ENCODE measurements at regions not wholly inside any gene's neighbourhood (a gene's known extent, or its start where the extent isn't known, plus 50 kb on each side); places are given as distances from the start of the nearest gene placed in this dataset.

DNA sequence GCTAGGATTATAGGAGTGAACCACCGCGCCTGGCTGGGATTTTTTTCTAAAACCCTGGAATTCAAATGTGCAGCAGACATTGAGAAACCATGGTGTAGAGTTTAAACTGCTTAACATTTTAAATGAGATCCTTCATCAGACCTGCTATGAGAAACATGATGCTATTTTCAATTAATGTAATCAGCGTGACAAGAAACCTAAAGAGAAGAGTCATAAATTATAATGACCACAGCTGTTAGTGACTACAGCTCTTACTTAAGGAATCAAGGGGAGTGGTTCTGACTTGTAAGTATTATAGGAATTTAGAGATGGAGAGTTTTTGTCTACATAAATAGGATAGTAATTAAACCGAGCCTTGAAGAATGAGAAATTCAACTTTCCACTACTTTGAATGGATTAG is 170.6 kb downstream of the BARX2 start:
- Histone ChIP-seq H3K4me3 (ENCODE audit: control extremely low read depth in 1 of 5, extremely low read depth in 1 of 5, insufficient read depth in 1 of 5, low read depth in 2 of 5, low read length in 4 of 5) (no peak overlapping the region), H3K79me2 (ENCODE audit: control insufficient read depth, insufficient read depth, low read length) (no peaks in the 10 kb centered on the region), H3K27me3 (replicated peaks in 1 of 4; ENCODE audit: control extremely low read depth in 1 of 4, control insufficient read depth in 3 of 4, insufficient read depth in 4 of 4, low read length in 3 of 4) (no peaks in the 10 kb centered on the region), H3K4me2 (replicated peaks; ENCODE audit: low read depth, low read length, poor library complexity, severe bottlenecking) (no peak overlapping the region), H3K9me3 (ENCODE audit: control extremely low read depth in 1 of 3, control insufficient read depth in 2 of 3, insufficient read depth in 1 of 3, low read length in 2 of 3) (peaks cover 0 to 8% (median 4%) of the 10 kb centered on the region in 3 donors), H3K27ac (ENCODE audit: low read length in 2 of 2) (no peak overlapping the region), H2AFZ (ENCODE audit: insufficient read depth, low read depth, low read length, poor library complexity, severe bottlenecking) (no peak overlapping the region), H3K36me3 (replicated peaks in 1 of 2; ENCODE audit: control extremely low read depth in 1 of 2, control insufficient read depth in 1 of 2, extremely low read depth in 1 of 2, insufficient read depth in 2 of 2, low read length in 1 of 2) (no peaks in the 10 kb centered on the region), H3K9ac (ENCODE audit: low read length) (no peak overlapping the region), H4K20me1 (ENCODE audit: control insufficient read depth, insufficient read depth, low read length, poor library complexity, severe bottlenecking) (no peaks in the 10 kb centered on the region), H3K4me1 (ENCODE audit: control insufficient read depth in 2 of 2, insufficient read depth in 2 of 2, low read length in 2 of 2) (no peaks in the 10 kb centered on the region)
- POLR2A ChIA-PET: no interaction called here
- ATAC-seq (ENCODE audit: low read depth): no peak
- no peaks in the 10 kb centered on the region for H3K27me3 Mint-ChIP-seq
- DNase-seq: no peak
- TF ChIP-seq EZH2 (IDR thresholded peaks at IDR 0.05; ENCODE audit: borderline replicate concordance, insufficient read depth, low read depth, low read length, poor library complexity, severe bottlenecking): no peak
- TF ChIP-seq, protein P1, sequence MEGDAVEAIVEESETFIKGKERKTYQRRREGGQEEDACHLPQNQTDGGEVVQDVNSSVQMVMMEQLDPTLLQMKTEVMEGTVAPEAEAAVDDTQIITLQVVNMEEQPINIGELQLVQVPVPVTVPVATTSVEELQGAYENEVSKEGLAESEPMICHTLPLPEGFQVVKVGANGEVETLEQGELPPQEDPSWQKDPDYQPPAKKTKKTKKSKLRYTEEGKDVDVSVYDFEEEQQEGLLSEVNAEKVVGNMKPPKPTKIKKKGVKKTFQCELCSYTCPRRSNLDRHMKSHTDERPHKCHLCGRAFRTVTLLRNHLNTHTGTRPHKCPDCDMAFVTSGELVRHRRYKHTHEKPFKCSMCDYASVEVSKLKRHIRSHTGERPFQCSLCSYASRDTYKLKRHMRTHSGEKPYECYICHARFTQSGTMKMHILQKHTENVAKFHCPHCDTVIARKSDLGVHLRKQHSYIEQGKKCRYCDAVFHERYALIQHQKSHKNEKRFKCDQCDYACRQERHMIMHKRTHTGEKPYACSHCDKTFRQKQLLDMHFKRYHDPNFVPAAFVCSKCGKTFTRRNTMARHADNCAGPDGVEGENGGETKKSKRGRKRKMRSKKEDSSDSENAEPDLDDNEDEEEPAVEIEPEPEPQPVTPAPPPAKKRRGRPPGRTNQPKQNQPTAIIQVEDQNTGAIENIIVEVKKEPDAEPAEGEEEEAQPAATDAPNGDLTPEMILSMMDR (IDR thresholded peaks at IDR 0.05): no peak
- no CpG with 5 or more reads among the region's 4 CpGs for WGBS (ENCODE audit: insufficient coverage)
- no peak overlapping the region for H3K27ac Mint-ChIP-seq
- H3K4me1 Mint-ChIP-seq: no peaks in the 10 kb centered on the region
- peaks cover 6% of the 10 kb centered on the region for H3K9me3 Mint-ChIP-seq (ENCODE audit: insufficient read depth)
- intact Hi-C loops (cut with micrococcal nuclease): no loop called here
- no peak overlapping the region for H3K4me3 Mint-ChIP-seq
- CTCF ChIA-PET: no interaction called here

DNA sequence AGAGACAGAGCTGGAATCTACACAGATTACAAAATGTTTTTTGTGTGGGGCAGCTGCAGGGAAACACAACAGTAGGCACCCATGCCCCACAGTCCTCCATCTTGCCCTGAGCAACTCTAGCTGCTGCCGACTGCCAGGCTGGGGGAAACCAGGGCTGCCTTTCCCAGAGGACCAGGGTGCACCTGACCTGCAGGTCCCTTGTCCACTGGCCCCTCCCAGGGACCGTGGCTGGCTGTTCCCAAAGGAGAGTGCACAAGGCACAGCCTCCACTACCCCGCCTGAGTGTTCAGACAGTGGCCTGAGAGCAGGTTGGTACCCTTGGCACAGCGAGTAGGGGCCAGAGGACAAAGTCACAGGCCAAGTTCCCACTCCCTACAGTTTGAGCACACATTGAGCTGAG is 181.8 kb downstream of the BARX2 start:
- Histone ChIP-seq H2AFZ (ENCODE audit: insufficient read depth, low read depth, low read length, poor library complexity, severe bottlenecking) (no peak overlapping the region), H3K4me1 (ENCODE audit: control insufficient read depth in 2 of 2, insufficient read depth in 2 of 2, low read length in 2 of 2) (no peaks in the 10 kb centered on the region), H3K9ac (ENCODE audit: low read length) (no peak overlapping the region), H3K4me2 (replicated peaks; ENCODE audit: low read depth, low read length, poor library complexity, severe bottlenecking) (no peak overlapping the region), H3K9me3 (ENCODE audit: control extremely low read depth in 1 of 3, control insufficient read depth in 2 of 3, insufficient read depth in 1 of 3, low read length in 2 of 3) (peaks cover 0 to 14% (median 0%) of the 10 kb centered on the region in 3 donors), H3K4me3 (ENCODE audit: control extremely low read depth in 1 of 5, extremely low read depth in 1 of 5, insufficient read depth in 1 of 5, low read depth in 2 of 5, low read length in 4 of 5) (no peak overlapping the region), H3K36me3 (replicated peaks in 1 of 2; ENCODE audit: control extremely low read depth in 1 of 2, control insufficient read depth in 1 of 2, extremely low read depth in 1 of 2, insufficient read depth in 2 of 2, low read length in 1 of 2) (no peaks in the 10 kb centered on the region), H3K27me3 (replicated peaks in 1 of 4; ENCODE audit: control extremely low read depth in 1 of 4, control insufficient read depth in 3 of 4, insufficient read depth in 4 of 4, low read length in 3 of 4) (no peaks in the 10 kb centered on the region), H3K27ac (ENCODE audit: low read length in 2 of 2) (no peak overlapping the region), H3K79me2 (ENCODE audit: control insufficient read depth, insufficient read depth, low read length) (no peaks in the 10 kb centered on the region), H4K20me1 (ENCODE audit: control insufficient read depth, insufficient read depth, low read length, poor library complexity, severe bottlenecking) (no peaks in the 10 kb centered on the region)
- Mint-ChIP-seq H3K9me3 (ENCODE audit: insufficient read depth) (no peaks in the 10 kb centered on the region), H3K27ac (no peak overlapping the region), H3K4me1 (no peaks in the 10 kb centered on the region), H3K4me3 (no peak overlapping the region), H3K27me3 (peaks cover 4% of the 10 kb centered on the region)
- 63% methylated on average over 4 of the region's 4 CpGs for WGBS (ENCODE audit: insufficient coverage)
- no peak for DNase-seq
- TF ChIP-seq EZH2 (IDR thresholded peaks at IDR 0.05; ENCODE audit: borderline replicate concordance, insufficient read depth, low read depth, low read length, poor library complexity, severe bottlenecking): no peak
- TF ChIP-seq, protein P1 (IDR thresholded peaks at IDR 0.05): no peak
- ChIA-PET CTCF (no interaction called here), POLR2A (no interaction called here)
- intact Hi-C loops (cut with micrococcal nuclease): no loop called here
- ATAC-seq (ENCODE audit: low read depth): no peak

All from B cell (primary cell).